ENCODE measurements at regions not wholly inside any gene's neighbourhood (a gene's known extent, or its start where the extent isn't known, plus 50 kb on each side); places are given as distances from the start of the nearest gene placed in this dataset.

DNA sequence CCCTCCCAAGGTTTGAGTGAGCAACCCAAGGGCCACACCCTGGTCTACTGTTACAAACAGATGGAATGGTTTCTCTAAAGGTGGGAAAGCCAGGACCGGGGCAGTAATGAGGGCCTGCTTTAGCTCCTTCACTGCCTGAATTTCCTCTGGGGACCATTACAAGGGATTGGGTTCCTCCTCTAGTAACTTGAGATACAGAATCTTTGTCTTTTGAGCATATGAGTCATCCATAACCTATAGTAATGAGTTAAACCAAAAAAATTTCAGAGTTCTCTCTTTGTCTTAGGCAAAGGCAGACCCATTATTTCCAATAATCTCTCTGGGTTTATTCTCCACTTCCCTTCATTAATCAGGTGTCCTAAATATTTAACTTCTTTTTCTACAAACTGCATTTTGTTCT, 618.8 kb downstream of the HINT1 start:
- peaks cover 3% of the 10 kb centered on the region for H3K4me1 ChIP-seq
- H3K27me3 ChIP-seq, result no peaks in the 10 kb centered on the region
- no peak overlapping the region for H3K27ac ChIP-seq
- TF ChIP-seq, protein P1, sequence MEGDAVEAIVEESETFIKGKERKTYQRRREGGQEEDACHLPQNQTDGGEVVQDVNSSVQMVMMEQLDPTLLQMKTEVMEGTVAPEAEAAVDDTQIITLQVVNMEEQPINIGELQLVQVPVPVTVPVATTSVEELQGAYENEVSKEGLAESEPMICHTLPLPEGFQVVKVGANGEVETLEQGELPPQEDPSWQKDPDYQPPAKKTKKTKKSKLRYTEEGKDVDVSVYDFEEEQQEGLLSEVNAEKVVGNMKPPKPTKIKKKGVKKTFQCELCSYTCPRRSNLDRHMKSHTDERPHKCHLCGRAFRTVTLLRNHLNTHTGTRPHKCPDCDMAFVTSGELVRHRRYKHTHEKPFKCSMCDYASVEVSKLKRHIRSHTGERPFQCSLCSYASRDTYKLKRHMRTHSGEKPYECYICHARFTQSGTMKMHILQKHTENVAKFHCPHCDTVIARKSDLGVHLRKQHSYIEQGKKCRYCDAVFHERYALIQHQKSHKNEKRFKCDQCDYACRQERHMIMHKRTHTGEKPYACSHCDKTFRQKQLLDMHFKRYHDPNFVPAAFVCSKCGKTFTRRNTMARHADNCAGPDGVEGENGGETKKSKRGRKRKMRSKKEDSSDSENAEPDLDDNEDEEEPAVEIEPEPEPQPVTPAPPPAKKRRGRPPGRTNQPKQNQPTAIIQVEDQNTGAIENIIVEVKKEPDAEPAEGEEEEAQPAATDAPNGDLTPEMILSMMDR (IDR thresholded peaks at IDR 0.05), result no peak
- no peak overlapping the region for H3K4me3 ChIP-seq
- H3K9me3 ChIP-seq, result no peaks in the 10 kb centered on the region
- no peak for DNase-seq (ENCODE audit: low spot score in 2 of 2)
- H3K36me3 ChIP-seq, result no peaks in the 10 kb centered on the region
- WGBS, result 7% methylated on average over 1 of the region's 1 CpG

DNA sequence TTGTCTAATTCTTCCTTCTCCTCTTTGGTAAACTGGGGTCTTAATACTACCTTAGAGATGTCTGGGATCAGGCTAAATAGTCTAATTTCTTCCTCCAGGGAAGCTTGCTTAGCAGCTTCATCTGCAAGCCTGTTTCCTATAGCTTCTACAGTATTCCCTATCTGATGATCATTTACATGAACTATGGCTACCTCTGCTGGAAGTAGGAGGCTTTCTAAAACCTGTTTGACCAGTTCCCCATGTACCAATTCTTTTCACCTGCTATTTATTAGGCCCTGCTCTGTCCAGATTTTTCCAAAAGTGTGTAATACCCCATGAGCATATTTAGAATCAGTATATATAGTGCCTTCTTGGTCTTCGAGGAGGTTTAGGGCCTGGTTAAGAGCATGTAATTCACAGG, 619.8 kb downstream of the HINT1 start:
- Histone ChIP-seq H3K36me3 (no peaks in the 10 kb centered on the region), H3K27me3 (no peaks in the 10 kb centered on the region), H3K9me3 (no peaks in the 10 kb centered on the region), H3K4me3 (no peak overlapping the region), H3K27ac (no peak overlapping the region), H3K4me1 (peaks cover 3% of the 10 kb centered on the region)
- WGBS, result 73% methylated on average over 1 of the region's 1 CpG
- DNase-seq (ENCODE audit: low spot score in 2 of 2), result no peak
- TF ChIP-seq POLR2A (IDR thresholded peaks at IDR 0.05), result no peak
- TF ChIP-seq POLR2AphosphoS5 (IDR thresholded peaks at IDR 0.05), result no peak
- no peak for TF ChIP-seq EP300 (IDR thresholded peaks at IDR 0.05)
- TF ChIP-seq, protein P1 (IDR thresholded peaks at IDR 0.05), result no peak

DNA sequence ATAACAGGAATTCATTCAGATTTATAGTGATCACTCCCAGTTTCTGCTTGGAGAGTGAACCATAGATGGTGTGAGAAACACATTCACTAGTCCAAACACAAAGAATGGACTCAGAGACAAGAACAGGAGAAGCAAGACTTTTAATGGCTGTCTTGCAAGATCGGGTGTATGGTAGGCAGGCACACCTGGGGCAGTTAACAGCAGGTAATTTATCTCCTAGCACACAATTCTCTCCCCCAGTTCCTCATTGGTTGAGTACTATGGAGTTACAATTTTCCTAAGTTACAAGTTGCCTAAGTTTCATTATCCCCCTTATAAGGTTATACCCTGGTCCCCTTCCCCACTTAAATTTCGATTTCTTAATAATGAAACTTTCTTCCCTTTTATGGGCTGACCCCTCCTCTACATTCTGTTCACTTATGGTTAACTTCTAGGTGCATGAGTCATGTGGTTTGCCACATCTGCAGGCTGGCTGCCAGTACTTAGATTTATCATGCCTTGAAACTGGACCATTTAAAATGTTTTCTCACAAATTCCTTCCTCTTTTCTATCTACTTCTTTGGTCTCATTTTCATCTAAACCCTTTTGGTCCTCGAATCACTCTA, 623.3 kb downstream of the HINT1 start:
- WGBS, result 31% methylated on average over 3 of the region's 3 CpGs
- Histone ChIP-seq H3K9me3 (no peaks in the 10 kb centered on the region), H3K27ac (no peak overlapping the region), H3K36me3 (no peaks in the 10 kb centered on the region), H3K4me1 (peaks cover 3% of the 10 kb centered on the region), H3K4me3 (no peak overlapping the region), H3K27me3 (no peaks in the 10 kb centered on the region)
- no peak for DNase-seq (ENCODE audit: low spot score in 2 of 2)
- TF ChIP-seq, protein P1 (IDR thresholded peaks at IDR 0.05), result no peak
- TF ChIP-seq EP300 (IDR thresholded peaks at IDR 0.05), result no peak
- no peak for TF ChIP-seq POLR2AphosphoS5 (IDR thresholded peaks at IDR 0.05)
- no peak for TF ChIP-seq POLR2A (IDR thresholded peaks at IDR 0.05)

DNA sequence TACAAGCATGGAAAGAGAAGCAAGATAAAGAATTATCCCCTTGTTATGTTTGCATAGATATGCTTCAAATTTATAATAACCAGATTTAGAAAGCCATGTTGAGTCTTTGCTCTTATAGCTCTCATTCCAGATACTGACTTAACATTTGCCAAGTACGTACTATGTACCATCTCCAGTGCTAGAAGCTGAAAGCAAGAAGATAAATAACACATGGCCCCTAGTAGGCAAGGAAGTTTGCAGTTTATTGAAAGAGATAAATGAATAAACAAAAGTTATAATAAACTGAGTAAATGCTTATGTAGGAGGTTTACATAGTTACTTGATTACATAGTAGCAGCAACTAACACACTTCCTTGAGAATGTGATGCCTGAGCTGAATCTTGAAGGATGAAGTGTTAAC, 628.4 kb downstream of the HINT1 start:
- 94% methylated on average over 1 of the region's 1 CpG for WGBS
- H3K4me3 ChIP-seq, result no peak overlapping the region
- no peaks in the 10 kb centered on the region for H3K27me3 ChIP-seq
- H3K9me3 ChIP-seq, result no peaks in the 10 kb centered on the region
- TF ChIP-seq POLR2A (IDR thresholded peaks at IDR 0.05), result no peak
- TF ChIP-seq POLR2AphosphoS5 (IDR thresholded peaks at IDR 0.05), result no peak
- no peak for TF ChIP-seq EP300 (IDR thresholded peaks at IDR 0.05)
- TF ChIP-seq, protein P1 (IDR thresholded peaks at IDR 0.05), result no peak
- H3K27ac ChIP-seq, result no peak overlapping the region
- DNase-seq (ENCODE audit: low spot score in 2 of 2), result no peak
- H3K4me1 ChIP-seq, result no peaks in the 10 kb centered on the region
- H3K36me3 ChIP-seq, result no peaks in the 10 kb centered on the region

DNA sequence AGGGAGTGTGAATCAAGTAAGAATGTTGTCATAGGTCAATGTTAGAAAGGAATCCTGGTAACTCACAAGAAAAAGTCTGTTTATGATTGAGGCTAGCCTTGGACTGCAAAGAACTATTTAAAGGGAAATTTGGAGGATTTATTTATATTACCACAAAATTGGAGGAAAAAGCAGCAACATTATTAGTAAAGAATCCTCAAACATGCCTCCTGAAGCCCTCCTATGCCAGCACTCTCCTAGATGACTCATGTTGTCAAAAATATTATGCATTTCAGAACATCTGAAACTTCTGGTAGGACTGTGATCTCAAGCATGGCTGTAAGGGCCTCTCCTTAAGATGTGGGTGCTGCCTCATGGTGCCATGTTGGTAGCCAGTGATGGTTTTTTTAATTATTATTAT, 628.5 kb downstream of the CHSY3 start:
- TF ChIP-seq POLR2A (IDR thresholded peaks at IDR 0.05) (no peak), POLR2AphosphoS5 (IDR thresholded peaks at IDR 0.05) (no peak), EP300 (IDR thresholded peaks at IDR 0.05) (no peak)
- TF ChIP-seq, protein P1 (IDR thresholded peaks at IDR 0.05), result no peak
- Histone ChIP-seq H3K36me3 (no peaks in the 10 kb centered on the region), H3K9me3 (no peaks in the 10 kb centered on the region), H3K27ac (no peak overlapping the region), H3K4me1 (no peaks in the 10 kb centered on the region), H3K27me3 (no peaks in the 10 kb centered on the region), H3K4me3 (no peak overlapping the region)
- DNase-seq (ENCODE audit: low spot score in 2 of 2), result no peak
